Nephron (organoid): ENCODE measurements at regions not wholly inside any gene's neighbourhood (a gene's known extent, or its start where the extent isn't known, plus 50 kb on each side); places are given as distances from the start of the nearest gene placed in this dataset.
A peak's percentile ranks its signal among the peaks of the same experiment; 100 is the strongest.

ENCODE experiments used
- H3K27ac Mint-ChIP-seq, 3 experiments: 2 replicates each; pipeline ENCODE4 v1.8.0; 2020; ENCODE audit warnings: mixed read lengths in 3 of 3, mild to moderate bottlenecking in 2 of 3, moderate library complexity in 1 of 3
- H3K27me3 Mint-ChIP-seq: 2 replicates; pipeline ENCODE4 v1.8.0; 2021; ENCODE audit warnings: low read depth, mild to moderate bottlenecking, moderate library complexity, mixed read lengths
- H3K36me3 Mint-ChIP-seq: 2 replicates; pipeline ENCODE4 v1.8.0; 2020; ENCODE audit warnings: low read depth, mixed read lengths
- H3K4me1 Mint-ChIP-seq: 2 replicates; pipeline ENCODE4 v1.8.0; 2020; ENCODE audit warnings: mixed read lengths
- H3K4me3 Mint-ChIP-seq, 3 experiments: 2 replicates each; pipeline ENCODE4 v1.8.0; 2020; ENCODE audit warnings: mild to moderate bottlenecking in 3 of 3, mixed read lengths in 3 of 3, moderate library complexity in 2 of 3
- H3K9me3 Mint-ChIP-seq: 2 replicates; pipeline ENCODE4 v1.8.0; 2020; ENCODE audit warnings: mixed read lengths
- CTCF ChIP-seq, 3 experiments: fragments of 200-600 bp; sonication (generic); IDR thresholded peaks; one replicate each; pipeline ENCODE4 v1.5.0; 2021; ENCODE audit warnings: antibody characterized with exemption in 3 of 3; ENCODE audit not compliant: unreplicated experiment in 3 of 3

DNA sequence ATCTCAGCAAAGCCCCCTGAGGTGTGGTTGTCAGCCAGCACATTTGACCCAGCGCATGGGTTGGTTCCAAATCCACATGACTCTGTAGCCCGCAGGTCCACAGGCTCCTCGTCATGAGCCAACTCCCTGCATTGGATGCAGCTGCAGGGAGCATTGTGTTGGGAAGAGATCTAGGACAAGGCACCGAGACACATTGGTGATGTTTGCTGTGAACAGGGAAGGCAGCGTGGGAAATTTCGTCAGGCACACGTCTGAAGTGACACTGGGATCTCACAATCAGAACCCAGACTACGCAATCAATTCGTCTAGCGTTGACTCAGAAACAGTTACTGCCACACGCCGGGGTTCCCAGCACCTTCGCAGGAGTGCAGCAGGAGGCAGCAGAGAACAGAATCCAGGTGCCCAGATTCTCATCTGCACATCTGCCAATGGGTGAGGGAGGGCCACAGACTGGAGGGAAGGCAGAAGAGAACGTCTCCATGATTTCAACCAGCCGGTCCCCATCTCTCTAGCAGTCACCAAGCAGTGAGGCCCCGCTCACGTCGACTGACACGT, 177.0 kb downstream of the TTLL2 start:
- Mint-ChIP-seq H3K36me3 (no peaks in the 10 kb centered on the region), H3K27me3 (peaks cover 26% of the 10 kb centered on the region), H3K9me3 (no peaks in the 10 kb centered on the region), H3K27ac (no peak overlapping the region), H3K4me1 (peaks cover 13% of the 10 kb centered on the region), H3K4me3 (no peak overlapping the region)
- TF ChIP-seq CTCF (IDR thresholded peaks at IDR 0.05; ENCODE audit: unreplicated experiment in 3 of 3), result peak; percentile 22 to 33 (median 31)

DNA sequence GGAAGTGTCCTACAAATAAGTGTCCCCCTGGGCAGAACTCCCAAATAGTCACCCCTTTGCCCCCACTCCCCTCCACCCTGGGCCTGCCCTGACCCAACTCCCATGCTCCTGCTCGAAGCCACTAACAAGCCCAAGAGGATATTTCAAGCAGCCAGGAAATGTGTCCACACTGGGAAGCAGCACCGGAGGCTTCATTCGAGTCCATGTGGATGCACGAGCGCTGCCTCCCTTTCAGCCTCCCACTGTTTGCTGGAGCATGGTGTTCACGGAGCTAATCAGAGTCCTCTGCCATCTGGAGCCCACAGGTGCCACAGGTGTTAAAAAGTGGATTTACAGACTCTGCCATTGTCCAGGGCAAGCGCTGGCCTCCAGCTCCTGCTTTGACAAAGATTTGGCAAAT, 177.6 kb downstream of the TTLL2 start:
- peaks cover 13% of the 10 kb centered on the region for H3K4me1 Mint-ChIP-seq
- H3K4me3 Mint-ChIP-seq, result no peak overlapping the region
- no peak for TF ChIP-seq CTCF (IDR thresholded peaks at IDR 0.05; ENCODE audit: unreplicated experiment in 3 of 3)
- no peaks in the 10 kb centered on the region for H3K36me3 Mint-ChIP-seq
- H3K27ac Mint-ChIP-seq, result no peak overlapping the region
- no peaks in the 10 kb centered on the region for H3K9me3 Mint-ChIP-seq
- H3K27me3 Mint-ChIP-seq, result peaks cover 26% of the 10 kb centered on the region

DNA sequence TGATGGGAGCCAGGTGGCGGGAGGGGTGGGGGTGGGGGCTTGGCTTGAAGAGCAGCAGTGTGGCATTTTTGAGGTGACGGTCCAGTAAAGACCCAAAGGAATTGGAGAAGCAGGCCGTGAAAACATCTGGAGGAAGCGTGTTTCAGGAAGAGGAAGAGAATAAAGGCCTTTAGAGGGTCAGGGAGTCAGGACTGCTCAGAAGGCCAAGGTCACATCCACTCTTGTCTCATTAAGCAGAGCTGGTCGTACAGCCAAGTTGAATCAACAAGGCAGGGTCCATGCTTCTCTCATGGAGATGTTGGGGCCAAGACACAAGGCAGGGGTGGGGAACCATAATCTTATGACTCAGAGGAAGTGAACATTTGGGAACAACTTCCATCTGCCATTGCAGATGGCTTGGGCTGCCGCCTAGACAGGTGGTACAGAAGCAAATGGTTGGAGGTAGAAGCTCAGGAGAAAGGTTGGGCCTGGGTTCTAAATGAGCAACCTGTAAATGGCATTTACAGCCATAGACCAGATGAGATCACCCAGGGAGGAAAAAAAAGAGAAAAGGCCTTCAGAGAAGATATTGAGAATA, 179.6 kb downstream of the TTLL2 start:
- H3K4me3 Mint-ChIP-seq, result no peak overlapping the region
- peaks cover 13% of the 10 kb centered on the region for H3K4me1 Mint-ChIP-seq
- no peak for TF ChIP-seq CTCF (IDR thresholded peaks at IDR 0.05; ENCODE audit: unreplicated experiment in 3 of 3)
- H3K27me3 Mint-ChIP-seq, result peaks cover 26% of the 10 kb centered on the region
- H3K36me3 Mint-ChIP-seq, result no peaks in the 10 kb centered on the region
- peak overlapping the region in 2 of 3 experiments; percentile 6 to 68 for H3K27ac Mint-ChIP-seq
- no peaks in the 10 kb centered on the region for H3K9me3 Mint-ChIP-seq

GRCh38 chr6:167505199-167505598, 180.3 kb downstream of the TTLL2 start:
- Mint-ChIP-seq H3K27me3 (peaks cover 26% of the 10 kb centered on the region), H3K36me3 (no peaks in the 10 kb centered on the region), H3K9me3 (no peaks in the 10 kb centered on the region), H3K27ac (peak overlapping the region in 1 of 3 experiments; percentile 68), H3K4me3 (no peak overlapping the region), H3K4me1 (peaks cover 13% of the 10 kb centered on the region)
- TF ChIP-seq CTCF (IDR thresholded peaks at IDR 0.05; ENCODE audit: unreplicated experiment in 3 of 3), result no peak

DNA sequence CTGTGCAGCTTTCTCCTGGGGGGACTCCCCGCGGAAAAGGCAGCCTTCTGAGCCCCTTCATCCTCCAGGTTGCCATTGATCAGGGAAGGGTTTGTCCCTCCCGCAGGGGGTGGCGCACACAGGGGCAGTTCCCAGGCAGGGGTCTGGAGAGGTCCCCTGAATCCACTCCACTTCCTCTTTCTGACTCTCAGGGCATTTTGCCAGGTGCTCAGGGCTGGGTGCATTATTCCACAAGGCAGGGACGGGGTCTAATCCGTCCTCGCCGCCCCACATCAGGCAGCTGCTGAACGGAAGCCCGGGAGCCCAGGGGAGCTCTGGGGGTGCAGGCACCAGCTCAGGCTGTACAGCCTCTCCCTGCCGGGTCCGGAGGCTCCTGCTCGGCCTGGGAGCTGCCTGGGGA, 180.9 kb downstream of the TTLL2 start:
- H3K4me3 Mint-ChIP-seq, result no peak overlapping the region
- H3K4me1 Mint-ChIP-seq, result peaks cover 17% of the 10 kb centered on the region
- no peak for TF ChIP-seq CTCF (IDR thresholded peaks at IDR 0.05; ENCODE audit: unreplicated experiment in 3 of 3)
- no peaks in the 10 kb centered on the region for H3K9me3 Mint-ChIP-seq
- H3K36me3 Mint-ChIP-seq, result no peaks in the 10 kb centered on the region
- peaks cover 26% of the 10 kb centered on the region for H3K27me3 Mint-ChIP-seq
- H3K27ac Mint-ChIP-seq, result peak overlapping the region in 1 of 3 experiments; percentile 24
